ENCODE measurements at regions not wholly inside any gene's neighbourhood (a gene's known extent, or its start where the extent isn't known, plus 50 kb on each side); places are given as distances from the start of the nearest gene placed in this dataset.

DNA sequence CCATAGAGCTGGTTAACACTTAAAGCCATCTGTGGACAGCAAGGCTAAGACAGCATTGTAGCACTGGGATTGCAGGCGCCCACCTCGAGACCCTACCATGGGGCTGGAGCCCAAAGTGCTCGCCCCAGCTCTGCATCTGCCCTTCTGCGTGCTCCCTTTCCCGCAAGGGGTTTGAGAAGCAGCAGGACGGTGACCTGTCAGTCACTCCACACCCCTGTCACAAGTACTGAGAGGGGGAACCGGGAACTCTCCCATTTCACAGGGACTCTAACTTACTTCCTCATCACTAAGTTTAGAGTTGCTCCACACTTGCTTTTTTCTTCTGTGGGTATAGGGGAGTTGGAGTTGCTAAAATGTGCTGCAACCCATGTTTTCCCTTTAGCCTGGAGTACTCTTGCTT lies 273.2 kb downstream of the SMARCA2 start:
- TF ChIP-seq, protein P1, sequence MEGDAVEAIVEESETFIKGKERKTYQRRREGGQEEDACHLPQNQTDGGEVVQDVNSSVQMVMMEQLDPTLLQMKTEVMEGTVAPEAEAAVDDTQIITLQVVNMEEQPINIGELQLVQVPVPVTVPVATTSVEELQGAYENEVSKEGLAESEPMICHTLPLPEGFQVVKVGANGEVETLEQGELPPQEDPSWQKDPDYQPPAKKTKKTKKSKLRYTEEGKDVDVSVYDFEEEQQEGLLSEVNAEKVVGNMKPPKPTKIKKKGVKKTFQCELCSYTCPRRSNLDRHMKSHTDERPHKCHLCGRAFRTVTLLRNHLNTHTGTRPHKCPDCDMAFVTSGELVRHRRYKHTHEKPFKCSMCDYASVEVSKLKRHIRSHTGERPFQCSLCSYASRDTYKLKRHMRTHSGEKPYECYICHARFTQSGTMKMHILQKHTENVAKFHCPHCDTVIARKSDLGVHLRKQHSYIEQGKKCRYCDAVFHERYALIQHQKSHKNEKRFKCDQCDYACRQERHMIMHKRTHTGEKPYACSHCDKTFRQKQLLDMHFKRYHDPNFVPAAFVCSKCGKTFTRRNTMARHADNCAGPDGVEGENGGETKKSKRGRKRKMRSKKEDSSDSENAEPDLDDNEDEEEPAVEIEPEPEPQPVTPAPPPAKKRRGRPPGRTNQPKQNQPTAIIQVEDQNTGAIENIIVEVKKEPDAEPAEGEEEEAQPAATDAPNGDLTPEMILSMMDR (IDR thresholded peaks at IDR 0.05), result no peak
- ATAC-seq (ENCODE audit: low FRiP score), result no peak
- DNase-seq (ENCODE audit: low spot score), result no peak

DNA sequence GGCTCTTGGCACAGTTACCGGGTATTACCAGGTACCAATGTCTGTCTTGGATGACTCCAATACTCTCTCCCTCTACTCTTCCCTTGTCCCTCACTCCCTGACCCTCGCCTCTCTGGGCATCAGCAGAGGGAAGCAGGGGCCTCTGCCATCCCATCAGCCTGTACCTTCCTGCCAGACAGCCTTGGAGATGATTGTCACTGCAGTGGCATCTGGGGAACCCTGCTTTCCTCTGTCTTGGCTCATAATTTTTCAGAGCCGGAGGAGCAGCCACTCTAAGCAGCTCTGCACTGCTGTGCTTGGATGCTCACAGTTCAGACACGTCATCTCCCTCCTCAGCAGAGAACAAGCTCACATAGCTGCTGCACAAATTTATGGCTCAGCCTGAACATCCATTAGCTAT lies 274.1 kb downstream of the SMARCA2 start:
- TF ChIP-seq, protein P1 (IDR thresholded peaks at IDR 0.05), result no peak
- ATAC-seq (ENCODE audit: low FRiP score), result no peak

DNA sequence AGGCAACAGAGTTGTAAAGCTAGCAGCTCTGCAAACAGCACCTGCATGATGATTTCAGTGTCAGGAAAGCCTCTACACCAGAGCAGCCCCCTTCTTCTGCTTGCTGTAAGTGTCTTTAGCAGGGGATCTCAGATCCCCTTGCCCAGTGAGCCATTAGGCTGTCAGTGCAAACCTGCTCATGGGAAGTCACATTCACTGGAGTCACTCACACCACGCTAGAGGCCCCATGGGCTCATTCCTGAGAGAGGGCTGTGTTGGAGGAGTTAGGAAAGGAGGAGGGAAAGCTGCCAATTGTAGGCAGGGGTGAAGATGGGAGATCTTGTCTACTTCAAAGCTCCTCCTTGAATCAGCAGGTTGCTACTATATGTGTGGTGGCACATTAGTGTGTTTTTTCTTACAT lies 275.2 kb downstream of the SMARCA2 start:
- DNase-seq (ENCODE audit: low spot score) (no peak), ATAC-seq (ENCODE audit: low FRiP score) (no peak)
- TF ChIP-seq, protein P1 (IDR thresholded peaks at IDR 0.05), result no peak

More for the DNA sequence above, 274.1 kb downstream of the SMARCA2 start:
- DNase-seq (ENCODE audit: low spot score), result no peak

DNA sequence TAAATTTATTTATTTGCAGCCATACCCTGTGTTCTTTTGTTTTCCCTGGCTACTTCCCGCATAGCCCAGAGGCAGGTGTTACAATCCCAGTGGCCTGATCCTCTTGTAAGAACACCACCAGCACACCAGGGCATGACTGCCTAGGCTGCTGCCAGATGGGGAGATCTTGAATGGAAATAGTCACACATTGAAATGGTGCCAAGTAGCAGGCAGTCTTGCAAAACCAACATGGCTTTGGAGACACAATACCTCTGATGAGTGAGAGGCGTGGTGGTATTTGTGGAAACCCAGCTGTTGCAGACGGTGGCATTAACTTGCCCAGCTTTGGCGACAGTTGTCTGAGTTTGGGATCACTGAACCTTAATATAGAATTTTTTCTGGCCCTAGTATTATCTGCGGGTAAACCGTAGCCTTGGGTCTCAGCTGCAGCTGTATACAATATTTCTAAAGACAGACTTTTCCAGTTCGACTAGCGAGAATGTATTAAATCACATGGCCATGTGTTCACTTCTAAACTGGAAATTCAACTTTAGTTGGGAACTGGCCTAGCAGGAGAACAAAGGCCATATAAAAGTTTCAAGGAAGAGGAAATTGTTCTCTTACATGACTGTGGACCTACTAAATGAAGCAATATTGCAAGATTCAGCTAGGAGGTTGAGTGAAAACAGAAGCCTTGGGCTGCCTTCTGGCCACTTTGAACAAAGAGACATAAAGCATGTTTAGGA lies 277.0 kb downstream of the SMARCA2 start:
- TF ChIP-seq, protein P1 (IDR thresholded peaks at IDR 0.05), result no peak
- DNase-seq (ENCODE audit: low spot score), result no peak
- ATAC-seq (ENCODE audit: low FRiP score), result no peak

DNA sequence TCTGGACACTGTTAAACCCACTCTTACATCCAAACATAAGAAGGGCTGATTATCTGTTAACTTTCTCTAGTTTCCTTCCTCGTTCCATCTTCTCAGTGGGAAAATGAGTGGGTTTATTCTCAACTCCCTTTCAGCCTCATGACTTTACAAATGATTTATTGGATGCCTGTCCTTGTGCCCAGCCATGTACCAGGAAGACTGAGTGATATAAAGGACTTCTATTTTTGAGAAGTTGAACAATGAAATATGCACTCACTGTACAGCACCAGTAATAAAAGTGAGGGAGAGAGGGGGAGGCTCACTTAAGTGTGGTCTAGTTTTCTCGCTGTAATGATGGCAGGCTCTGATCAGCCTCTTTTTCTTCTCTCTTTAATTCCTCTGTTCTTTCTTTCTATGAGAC lies 277.6 kb downstream of the SMARCA2 start:
- ATAC-seq (ENCODE audit: low FRiP score), result no peak
- no peak for DNase-seq (ENCODE audit: low spot score)
- TF ChIP-seq, protein P1 (IDR thresholded peaks at IDR 0.05), result no peak

DNA sequence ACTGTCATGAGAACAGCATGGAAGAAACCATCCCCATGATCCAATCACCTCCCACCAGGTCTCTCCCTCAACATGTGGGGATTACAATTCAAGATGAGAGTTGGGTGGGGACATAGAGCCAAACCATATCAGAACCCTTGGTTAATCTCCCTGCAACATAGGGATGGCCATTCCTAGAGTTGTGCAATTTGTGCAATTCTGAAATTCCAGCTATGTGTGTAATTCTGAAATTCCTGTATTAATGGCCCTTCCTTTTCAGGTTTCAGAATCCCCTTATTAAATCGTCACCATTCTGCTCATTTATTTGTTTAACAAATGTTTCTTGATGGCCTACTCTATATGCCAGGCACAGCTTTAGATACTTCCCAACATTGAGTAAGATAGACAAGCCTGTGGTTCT lies 282.6 kb downstream of the SMARCA2 start:
- ATAC-seq (ENCODE audit: low FRiP score), result no peak
- TF ChIP-seq, protein P1 (IDR thresholded peaks at IDR 0.05), result no peak
- DNase-seq (ENCODE audit: low spot score), result no peak

DNA sequence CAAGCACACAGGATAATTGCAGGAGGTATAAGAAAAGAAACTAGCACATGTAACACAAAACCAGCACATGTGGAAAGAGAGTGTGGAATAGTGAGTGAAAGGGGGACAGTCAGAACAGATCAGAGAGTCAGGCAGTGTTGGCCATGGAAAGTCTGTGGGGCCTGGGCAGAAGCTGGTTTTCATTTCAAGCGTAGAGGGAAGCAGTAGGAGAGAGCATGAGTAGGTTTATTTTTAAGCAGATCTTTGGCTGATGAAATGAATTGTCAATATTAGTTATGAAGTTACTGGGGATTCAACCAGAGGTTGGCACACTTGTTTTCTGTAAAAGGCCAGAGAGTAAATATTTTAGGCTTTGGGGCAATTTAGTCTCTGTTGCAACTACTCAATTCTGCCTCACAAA lies 283.1 kb downstream of the SMARCA2 start:
- ATAC-seq (ENCODE audit: low FRiP score) (no peak), DNase-seq (ENCODE audit: low spot score) (no peak)
- TF ChIP-seq, protein P1 (IDR thresholded peaks at IDR 0.05), result no peak
